ENCODE measurements at regions not wholly inside any gene's neighbourhood (a gene's known extent, or its start where the extent isn't known, plus 50 kb on each side); places are given as distances from the start of the nearest gene placed in this dataset.

- no peak for DNase-seq
Measured at GRCh38 chr13:39167018-39167417, 128.8 kb downstream of the NHLRC3 start.

GRCh38 chr13:39170711-39171110 lies 132.5 kb downstream of the NHLRC3 start:
- DNase-seq = no peak

- no peak for DNase-seq
Measured at GRCh38 chr13:39185326-39185725, 147.1 kb downstream of the NHLRC3 start.

GRCh38 chr13:39186205-39186875 lies 148.1 kb downstream of the NHLRC3 start:
- no peak for DNase-seq

- DNase-seq = no peak
Measured at GRCh38 chr13:39189778-39190177, 151.5 kb downstream of the NHLRC3 start.

- no peak for DNase-seq
Measured at GRCh38 chr13:39196965-39197646, 158.8 kb downstream of the NHLRC3 start.

GRCh38 chr13:39197647-39198007 lies 159.4 kb downstream of the NHLRC3 start:
- no peak for DNase-seq

GRCh38 chr13:39200249-39200910 lies 162.1 kb downstream of the NHLRC3 start:
- DNase-seq = no peak

- DNase-seq = no peak
Measured at GRCh38 chr13:39201180-39201579, 162.9 kb downstream of the NHLRC3 start.

- no peak for DNase-seq
Measured at GRCh38 chr13:39202746-39203145, 164.5 kb downstream of the NHLRC3 start.

GRCh38 chr13:39208636-39209035 lies 170.4 kb downstream of the NHLRC3 start:
- DNase-seq = no peak

- no peak for DNase-seq
Measured at GRCh38 chr13:39209731-39210531, 171.7 kb downstream of the NHLRC3 start.

GRCh38 chr13:39210961-39211534 lies 172.8 kb downstream of the NHLRC3 start:
- no peak for DNase-seq

- DNase-seq = no peak
Measured at GRCh38 chr13:39215971-39216370, 177.7 kb downstream of the NHLRC3 start.

- no peak for DNase-seq
Measured at GRCh38 chr13:39217471-39217870, 179.2 kb downstream of the NHLRC3 start.

- no peak for DNase-seq
Measured at GRCh38 chr13:39224671-39225240, 186.5 kb downstream of the NHLRC3 start.

GRCh38 chr13:39225860-39226259 lies 187.6 kb downstream of the NHLRC3 start:
- no peak for DNase-seq

- no peak for DNase-seq
Measured at GRCh38 chr13:39226359-39226758, 188.1 kb downstream of the NHLRC3 start.

GRCh38 chr13:39232401-39232980 lies 194.2 kb downstream of the NHLRC3 start:
- DNase-seq = no peak

GRCh38 chr13:39232999-39233398 lies 194.7 kb downstream of the NHLRC3 start:
- DNase-seq = no peak

- DNase-seq = no peak
Measured at GRCh38 chr13:39233519-39233918, 195.3 kb downstream of the NHLRC3 start.

- DNase-seq = no peak
Measured at GRCh38 chr13:39244561-39245230, 206.4 kb downstream of the NHLRC3 start.

Measured in CD4-positive, alpha-beta T cell treated with Interleukin-4 for 4 hours (primary cell).